CD14-positive monocyte (primary cell): ENCODE measurements at regions not wholly inside any gene's neighbourhood (a gene's known extent, or its start where the extent isn't known, plus 50 kb on each side); places are given as distances from the start of the nearest gene placed in this dataset.

Source experiments
- DNase-seq, 3 donors: peaks; one replicate each; pipeline ENCODE4 v3.0.0-alpha.2; 2011 to 2022
- H2AFZ ChIP-seq: 2 replicates; pipeline ENCODE4 v1.6.0; 2012; ENCODE audit warnings: mild to moderate bottlenecking, low read depth, low read length, inconsistent platforms; ENCODE audit not compliant: insufficient read depth, poor library complexity, severe bottlenecking
- H3K27ac ChIP-seq, 2 donors: 1 replicate in 1 of 2; 2 replicates in 1 of 2; pipeline ENCODE4 v1.5.1; 2012 to 2013; ENCODE audit warnings: low read length in 2 of 2, control low read depth in 1 of 2, inconsistent platforms in 1 of 2, low read depth in 1 of 2, mild to moderate bottlenecking in 1 of 2
- H3K27me3 ChIP-seq, 2 donors: one replicate each; pipeline versions ENCODE4 v1.6.0 to v1.6.1; 2011 to 2013; ENCODE audit warnings: low read length in 2 of 2; ENCODE audit not compliant: control insufficient read depth in 2 of 2, insufficient read depth in 2 of 2
- H3K36me3 ChIP-seq, 2 donors: replicated peaks in 1 of 2; 1 replicate in 1 of 2; 2 replicates in 1 of 2; pipeline versions ENCODE4 v1.5.1 to v1.6.1; 2012 to 2013; ENCODE audit warnings: low read length in 2 of 2, control low read depth in 1 of 2, inconsistent platforms in 1 of 2, mild to moderate bottlenecking in 1 of 2; ENCODE audit not compliant: insufficient read depth in 2 of 2, control insufficient read depth in 1 of 2
- H3K4me1 ChIP-seq, 2 donors: 1 replicate in 1 of 2; 2 replicates in 1 of 2; pipeline versions ENCODE4 v1.5.1 to v1.6.1; 2012 to 2013; ENCODE audit warnings: low read length in 2 of 2, control low read depth in 1 of 2, inconsistent platforms in 1 of 2, mild to moderate bottlenecking in 1 of 2, moderate library complexity in 1 of 2; ENCODE audit not compliant: insufficient read depth in 2 of 2, control insufficient read depth in 1 of 2
- H3K4me2 ChIP-seq: replicated peaks from 2 replicates; pipeline ENCODE3; 2012; ENCODE audit warnings: low read length, moderate library complexity, mild to moderate bottlenecking; ENCODE audit not compliant: poor library complexity, severe bottlenecking; ENCODE audit errors: extremely low read depth
- H3K4me3 ChIP-seq, 3 experiments: fragments of 200-600 bp in 1 of 3; sonication (generic) in 1 of 3; replicated peaks in 1 of 3; 1 replicate in 2 of 3; 2 replicates in 1 of 3; pipeline ENCODE4 v1.5.1; 2011 to 2013; ENCODE audit warnings: low read length in 3 of 3, mild to moderate bottlenecking in 3 of 3, control low read depth in 2 of 3, low read depth in 2 of 3, inconsistent platforms in 1 of 3, moderate library complexity in 1 of 3
- H3K79me2 ChIP-seq: 2 replicates; pipeline ENCODE4 v1.6.0; 2012; ENCODE audit warnings: mild to moderate bottlenecking, control low read depth, inconsistent platforms, low read length, moderate library complexity; ENCODE audit not compliant: insufficient read depth
- H3K9ac ChIP-seq: 2 replicates; pipeline ENCODE4 v1.6.0; 2017; ENCODE audit warnings: low read length, mild to moderate bottlenecking; ENCODE audit not compliant: insufficient read depth, poor library complexity, severe bottlenecking
- H3K9me3 ChIP-seq, 2 donors: replicated peaks in 1 of 2; 1 replicate in 1 of 2; 2 replicates in 1 of 2; pipeline versions ENCODE4 v1.5.1 to v1.6.1; 2012 to 2013; ENCODE audit warnings: low read length in 2 of 2, control low read depth in 1 of 2; ENCODE audit not compliant: control insufficient read depth in 1 of 2, insufficient read depth in 1 of 2
- H4K20me1 ChIP-seq: 2 replicates; pipeline ENCODE4 v1.6.0; 2012; ENCODE audit warnings: mild to moderate bottlenecking, low read length, control low read depth, moderate library complexity; ENCODE audit not compliant: insufficient read depth
- H3K27ac Mint-ChIP-seq, 7 donors: one replicate each; pipeline ENCODE4 v1.8.0; 2020; ENCODE audit warnings: mild to moderate bottlenecking in 7 of 7, mixed read lengths in 7 of 7, moderate library complexity in 6 of 7, inconsistent platforms in 2 of 7
- H3K27me3 Mint-ChIP-seq, 3 donors: one replicate each; pipeline ENCODE4 v1.8.0; 2021 to 2022; ENCODE audit warnings: low read depth in 3 of 3, mild to moderate bottlenecking in 3 of 3, mixed read lengths in 3 of 3, moderate library complexity in 3 of 3, inconsistent platforms in 1 of 3
- H3K36me3 Mint-ChIP-seq, 2 donors: one replicate each; pipeline ENCODE4 v1.8.0; 2020; ENCODE audit warnings: mixed read lengths in 2 of 2, inconsistent platforms in 1 of 2, mild to moderate bottlenecking in 1 of 2
- H3K4me1 Mint-ChIP-seq: one replicate; pipeline ENCODE4 v1.8.0; 2020; ENCODE audit warnings: mild to moderate bottlenecking, mixed read lengths
- H3K4me3 Mint-ChIP-seq, 2 donors: one replicate each; pipeline ENCODE4 v1.8.0; 2020; ENCODE audit warnings: mild to moderate bottlenecking in 2 of 2, mixed read lengths in 2 of 2, moderate library complexity in 1 of 2
- H3K9me3 Mint-ChIP-seq, 7 donors: one replicate each; pipeline ENCODE4 v1.8.0; 2020 to 2022; ENCODE audit warnings: mixed read lengths in 7 of 7, mild to moderate bottlenecking in 6 of 7, moderate library complexity in 6 of 7, inconsistent platforms in 2 of 7
- WGBS: methylation state at CpG from one replicate; pipeline ENCODE4 v1.1.5; 2013; ENCODE audit warnings: missing lambda C conversion rate; ENCODE audit not compliant: insufficient coverage; 5-methylcytosine and 5-hydroxymethylcytosine counted together
- intact Hi-C, 2 donors: fragments of 100-400 bp; cut with micrococcal nuclease; formaldehyde crosslinking; loops; one replicate each; pipeline versions ENCODE4 v1.15.0 to v1.15.1; 2023
- TF ChIP-seq, protein P1 (sequence below): fragments of 200-600 bp; IDR thresholded peaks from one replicate; pipeline ENCODE4 v1.8.0; 2022; ENCODE audit warnings: antibody characterized with exemption, mild to moderate bottlenecking

DNA sequence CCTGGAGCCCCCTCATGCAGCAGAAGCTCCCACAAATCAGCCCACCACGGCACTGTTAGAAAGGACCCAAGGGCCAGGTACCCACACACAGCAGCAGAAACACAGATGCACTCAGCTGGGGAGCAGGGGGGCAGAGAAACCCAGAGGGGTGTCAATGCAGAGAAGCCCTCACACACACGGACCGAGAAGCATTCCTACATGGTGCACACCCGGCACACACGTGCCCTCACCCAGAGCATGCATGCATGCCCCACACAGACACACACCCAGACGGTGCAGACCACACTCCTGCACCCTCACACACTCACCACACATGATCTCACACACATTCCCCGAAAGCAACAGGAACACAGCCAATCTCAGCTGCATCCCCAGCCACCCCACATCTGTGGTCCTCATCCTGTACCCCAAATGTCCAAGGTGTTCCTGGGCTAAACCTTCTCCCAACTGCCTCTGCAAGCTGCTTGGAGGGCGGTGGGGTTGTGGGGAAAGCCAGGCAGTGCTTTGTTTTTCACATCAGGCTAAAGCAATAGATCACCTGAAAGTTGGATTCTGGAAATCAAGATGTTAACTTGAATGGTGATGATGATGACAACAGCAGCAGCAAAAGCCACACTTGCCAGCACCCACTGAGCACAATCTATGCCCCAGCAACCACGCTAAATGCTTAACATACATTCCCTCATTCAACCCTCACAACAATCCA lies 102.3 kb downstream of the ZFP36L2 start:
- no peak overlapping the region for H3K4me2 ChIP-seq
- H3K9me3 ChIP-seq, result peaks cover 6 to 11% of the 10 kb centered on the region in 2 donors
- H3K9me3 Mint-ChIP-seq, result peaks cover 3 to 8% (median 4%) of the 10 kb centered on the region in 7 donors
- peaks cover 74% of the 10 kb centered on the region for H3K4me1 Mint-ChIP-seq
- H3K27me3 Mint-ChIP-seq, result peaks cover 0 to 2% (median 1%) of the 10 kb centered on the region in 3 donors
- H3K4me1 ChIP-seq, result peaks cover 66 to 69% of the 10 kb centered on the region in 2 donors
- peak overlapping the region; percentile 11 for H2AFZ ChIP-seq
- peaks cover 0 to 2% of the 10 kb centered on the region in 2 donors for H3K36me3 Mint-ChIP-seq
- H3K4me3 ChIP-seq, result no peak overlapping the region
- no peaks in the 10 kb centered on the region for H3K36me3 ChIP-seq
- no peaks in the 10 kb centered on the region for H4K20me1 ChIP-seq
- no peak overlapping the region for H3K9ac ChIP-seq
- TF ChIP-seq, protein P1, sequence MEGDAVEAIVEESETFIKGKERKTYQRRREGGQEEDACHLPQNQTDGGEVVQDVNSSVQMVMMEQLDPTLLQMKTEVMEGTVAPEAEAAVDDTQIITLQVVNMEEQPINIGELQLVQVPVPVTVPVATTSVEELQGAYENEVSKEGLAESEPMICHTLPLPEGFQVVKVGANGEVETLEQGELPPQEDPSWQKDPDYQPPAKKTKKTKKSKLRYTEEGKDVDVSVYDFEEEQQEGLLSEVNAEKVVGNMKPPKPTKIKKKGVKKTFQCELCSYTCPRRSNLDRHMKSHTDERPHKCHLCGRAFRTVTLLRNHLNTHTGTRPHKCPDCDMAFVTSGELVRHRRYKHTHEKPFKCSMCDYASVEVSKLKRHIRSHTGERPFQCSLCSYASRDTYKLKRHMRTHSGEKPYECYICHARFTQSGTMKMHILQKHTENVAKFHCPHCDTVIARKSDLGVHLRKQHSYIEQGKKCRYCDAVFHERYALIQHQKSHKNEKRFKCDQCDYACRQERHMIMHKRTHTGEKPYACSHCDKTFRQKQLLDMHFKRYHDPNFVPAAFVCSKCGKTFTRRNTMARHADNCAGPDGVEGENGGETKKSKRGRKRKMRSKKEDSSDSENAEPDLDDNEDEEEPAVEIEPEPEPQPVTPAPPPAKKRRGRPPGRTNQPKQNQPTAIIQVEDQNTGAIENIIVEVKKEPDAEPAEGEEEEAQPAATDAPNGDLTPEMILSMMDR, result no peak
- no peak for DNase-seq
- H3K27me3 ChIP-seq, result no peaks in the 10 kb centered on the region
- H3K27ac ChIP-seq, result peak overlapping the region in 1 of 2 donors; percentile 40
- intact Hi-C loops, result loop anchor here in 1 of 2 donors (10.0 kb wide), 1 partner anchor 149 kb away; no protein-coding TSS in a partner anchor
- H3K27ac Mint-ChIP-seq, result peak overlapping the region in 3 of 7 donors; percentile 1 to 74 (median 42)
- H3K79me2 ChIP-seq, result no peaks in the 10 kb centered on the region
- H3K4me3 Mint-ChIP-seq, result peak overlapping the region in 1 of 2 donors; percentile 62
- WGBS, result 51% methylated on average over 7 of the region's 9 CpGs

DNA sequence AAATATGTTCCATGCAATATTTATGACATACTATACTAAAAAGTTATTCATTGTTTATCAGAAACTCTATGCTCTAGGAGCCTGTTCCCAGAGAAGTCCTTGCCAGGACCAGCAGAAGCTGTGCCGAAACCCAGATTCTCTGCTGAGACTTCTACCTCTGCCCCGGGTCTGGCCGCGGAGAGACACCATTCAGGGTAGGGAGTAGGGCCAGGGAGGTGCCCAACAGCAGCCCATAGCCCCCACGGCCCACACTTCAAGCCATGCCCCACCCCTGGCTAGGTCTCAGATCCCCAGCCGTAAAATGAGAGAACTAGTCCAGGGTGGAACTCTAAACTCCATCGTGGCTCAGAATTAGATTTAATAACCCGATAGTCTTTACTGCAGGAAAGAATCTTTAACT lies 102.9 kb downstream of the ZFP36L2 start:
- peak overlapping the region in 1 of 2 donors; percentile 34 for H3K4me3 Mint-ChIP-seq
- TF ChIP-seq, protein P1, result no peak

More for the DNA sequence above, 102.9 kb downstream of the ZFP36L2 start:
- H3K4me3 ChIP-seq, result no peak overlapping the region
- Mint-ChIP-seq H3K27ac (no peak overlapping the region), H3K4me1 (peaks cover 67% of the 10 kb centered on the region), H3K27me3 (peaks cover 0 to 2% (median 1%) of the 10 kb centered on the region in 3 donors), H3K36me3 (peaks cover 2 to 3% of the 10 kb centered on the region in 2 donors), H3K9me3 (peaks cover 3 to 13% (median 7%) of the 10 kb centered on the region in 7 donors)
- no peaks in the 10 kb centered on the region for H4K20me1 ChIP-seq
- no peaks in the 10 kb centered on the region for H3K27me3 ChIP-seq
- no peak for DNase-seq
- no peaks in the 10 kb centered on the region for H3K36me3 ChIP-seq
- peaks cover 59 to 62% of the 10 kb centered on the region in 2 donors for H3K4me1 ChIP-seq
- intact Hi-C loops, result loop anchor here in 1 of 2 donors (10.0 kb wide), 1 partner anchor 149 kb away; no protein-coding TSS in a partner anchor
- 44% methylated on average over 2 of the region's 8 CpGs for WGBS
- H3K4me2 ChIP-seq, result no peak overlapping the region
- no peaks in the 10 kb centered on the region for H3K79me2 ChIP-seq
- peaks cover 6 to 11% of the 10 kb centered on the region in 2 donors for H3K9me3 ChIP-seq
- H3K27ac ChIP-seq, result no peak overlapping the region
- no peak overlapping the region for H2AFZ ChIP-seq
- no peak overlapping the region for H3K9ac ChIP-seq
